IMR-90 (cell line): ENCODE measurements at regions not wholly inside any gene's neighbourhood (a gene's known extent, or its start where the extent isn't known, plus 50 kb on each side); places are given as distances from the start of the nearest gene placed in this dataset.

Source experiments
- CEBPB ChIP-seq: IDR thresholded peaks from 2 replicates; pipeline ENCODE4 v1.6.1; 2012; ENCODE audit warnings: low read depth, low read length, improper control_type of control experiment
- CHD1 ChIP-seq: IDR thresholded peaks from 2 replicates; pipeline ENCODE4 v1.6.1; 2012; ENCODE audit warnings: low read depth, low read length, improper control_type of control experiment
- ELK1 ChIP-seq: fragments of 150-350 bp; IDR thresholded peaks from 2 replicates; pipeline ENCODE4 v1.6.1; 2016; ENCODE audit warnings: low read depth, mild to moderate bottlenecking, low read length, moderate library complexity, borderline replicate concordance
- POLR2A ChIP-seq: IDR thresholded peaks from 2 replicates; pipeline ENCODE4 v1.6.1; 2012; ENCODE audit warnings: mild to moderate bottlenecking, low read depth, low read length
- RAD21 ChIP-seq: IDR thresholded peaks from 2 replicates; pipeline ENCODE4 v1.6.1; 2012; ENCODE audit warnings: low read length, improper control_type of control experiment
- RCOR1 ChIP-seq: IDR thresholded peaks from 2 replicates; pipeline ENCODE4 v1.6.1; 2012; ENCODE audit warnings: mild to moderate bottlenecking, low read length, improper control_type of control experiment; ENCODE audit not compliant: insufficient replicate concordance
- RFX5 ChIP-seq: IDR thresholded peaks from 2 replicates; pipeline ENCODE4 v1.8.0; 2012; ENCODE audit warnings: low read depth, mild to moderate bottlenecking, low read length, moderate library complexity
- TF ChIP-seq, protein P1 (sequence below): conservative IDR thresholded peaks from 2 replicates; pipeline ENCODE4 v1.5.1; 2012; ENCODE audit warnings: mild to moderate bottlenecking, low read depth, low read length, improper control_type of control experiment

- TF ChIP-seq CHD1 (no peak), POLR2A (no peak), RCOR1 (no peak), RAD21 (no peak), CEBPB (no peak), RFX5 (no peak), ELK1 (no peak)
- TF ChIP-seq, protein P1, sequence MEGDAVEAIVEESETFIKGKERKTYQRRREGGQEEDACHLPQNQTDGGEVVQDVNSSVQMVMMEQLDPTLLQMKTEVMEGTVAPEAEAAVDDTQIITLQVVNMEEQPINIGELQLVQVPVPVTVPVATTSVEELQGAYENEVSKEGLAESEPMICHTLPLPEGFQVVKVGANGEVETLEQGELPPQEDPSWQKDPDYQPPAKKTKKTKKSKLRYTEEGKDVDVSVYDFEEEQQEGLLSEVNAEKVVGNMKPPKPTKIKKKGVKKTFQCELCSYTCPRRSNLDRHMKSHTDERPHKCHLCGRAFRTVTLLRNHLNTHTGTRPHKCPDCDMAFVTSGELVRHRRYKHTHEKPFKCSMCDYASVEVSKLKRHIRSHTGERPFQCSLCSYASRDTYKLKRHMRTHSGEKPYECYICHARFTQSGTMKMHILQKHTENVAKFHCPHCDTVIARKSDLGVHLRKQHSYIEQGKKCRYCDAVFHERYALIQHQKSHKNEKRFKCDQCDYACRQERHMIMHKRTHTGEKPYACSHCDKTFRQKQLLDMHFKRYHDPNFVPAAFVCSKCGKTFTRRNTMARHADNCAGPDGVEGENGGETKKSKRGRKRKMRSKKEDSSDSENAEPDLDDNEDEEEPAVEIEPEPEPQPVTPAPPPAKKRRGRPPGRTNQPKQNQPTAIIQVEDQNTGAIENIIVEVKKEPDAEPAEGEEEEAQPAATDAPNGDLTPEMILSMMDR, result no peak
Observed at GRCh38 chrX:20451929-20452328, 185.2 kb upstream of the RPS6KA3 start.
